GM19328 (cell line): ENCODE measurements at regions not wholly inside any gene's neighbourhood (a gene's known extent, or its start where the extent isn't known, plus 50 kb on each side); places are given as distances from the start of the nearest gene placed in this dataset.
"Not testable (repeated sequence)": the region's sequence is repeated elsewhere in the genome, so short reads cannot be mapped to it uniquely, and the experiment has no call there.

Source experiments
- ATAC-seq: cut with Tn5 transposase; IDR thresholded peaks from one replicate; pipeline ENCODE4 v1.9.1; 2021; ENCODE audit warnings: mild to moderate bottlenecking, moderate library complexity; ENCODE audit not compliant: unreplicated experiment

GRCh38 chr14:97129639-97130038, 332.5 kb downstream of the VRK1 start:
- no peak for ATAC-seq

- not testable (repeated sequence) for ATAC-seq
These were observed 338.7 kb downstream of the VRK1 start for GRCh38 chr14:97135847-97136246.

GRCh38 chr14:97137705-97138104, 340.5 kb downstream of the VRK1 start:
- ATAC-seq, result no peak

GRCh38 chr14:97138801-97139200, 341.6 kb downstream of the VRK1 start:
- no peak for ATAC-seq

GRCh38 chr14:97143011-97143410, 345.8 kb downstream of the VRK1 start:
- no peak for ATAC-seq

- ATAC-seq, result no peak
These were observed 346.3 kb downstream of the VRK1 start for GRCh38 chr14:97143456-97143855.

- not testable (repeated sequence) for ATAC-seq
These were observed 350.8 kb downstream of the VRK1 start for GRCh38 chr14:97148021-97148420.

- ATAC-seq, result no peak
These were observed 352.6 kb downstream of the VRK1 start for GRCh38 chr14:97149775-97150174.

- ATAC-seq, result no peak
These were observed 356.3 kb downstream of the VRK1 start for GRCh38 chr14:97153527-97153926.

GRCh38 chr14:97155320-97155719, 358.1 kb downstream of the VRK1 start:
- no peak for ATAC-seq

GRCh38 chr14:97155814-97156213, 358.6 kb downstream of the VRK1 start:
- ATAC-seq, result no peak

- no peak for ATAC-seq
These were observed 359.5 kb downstream of the VRK1 start for GRCh38 chr14:97156705-97157104.

- ATAC-seq, result no peak
These were observed 360.9 kb downstream of the VRK1 start for GRCh38 chr14:97158102-97158501.

GRCh38 chr14:97159124-97159523, 361.9 kb downstream of the VRK1 start:
- no peak for ATAC-seq

GRCh38 chr14:97162621-97163020, 365.4 kb downstream of the VRK1 start:
- ATAC-seq, result no peak

GRCh38 chr14:97164021-97164420, 366.8 kb downstream of the VRK1 start:
- ATAC-seq, result no peak

- ATAC-seq, result no peak
These were observed 369.3 kb downstream of the VRK1 start for GRCh38 chr14:97166497-97166896.

GRCh38 chr14:97167577-97167976, 370.4 kb downstream of the VRK1 start:
- ATAC-seq, result not testable (repeated sequence)

- no peak for ATAC-seq
These were observed 375.5 kb downstream of the VRK1 start for GRCh38 chr14:97172644-97173043.

GRCh38 chr14:97177016-97177415, 379.8 kb downstream of the VRK1 start:
- ATAC-seq, result no peak

- no peak for ATAC-seq
These were observed 380.5 kb downstream of the VRK1 start for GRCh38 chr14:97177635-97178034.

- no peak for ATAC-seq
These were observed 381.6 kb downstream of the VRK1 start for GRCh38 chr14:97178781-97179180.

GRCh38 chr14:97179573-97179972, 382.4 kb downstream of the VRK1 start:
- no peak for ATAC-seq
